ENCODE measurements at regions not wholly inside any gene's neighbourhood (a gene's known extent, or its start where the extent isn't known, plus 50 kb on each side); places are given as distances from the start of the nearest gene placed in this dataset.

- no peaks in the 10 kb centered on the region for H3K4me1 ChIP-seq
- H3K4me3 ChIP-seq = no peak overlapping the region
- H3K9ac ChIP-seq = no peak overlapping the region
- H3K27ac ChIP-seq = no peak overlapping the region
- no peak for TF ChIP-seq Cebpa-rat (IDR thresholded peaks at IDR 0.05)
- no peak overlapping the region for H3K4me2 ChIP-seq
- no peaks in the 10 kb centered on the region for H3K9me3 ChIP-seq (replicated peaks in 1 of 11)
- H3K27me3 ChIP-seq = no peaks in the 10 kb centered on the region
- H3K36me3 ChIP-seq = no peaks in the 10 kb centered on the region
- H4K20me1 ChIP-seq = no peaks in the 10 kb centered on the region
Measured at GRCh38 chr4:28226962-28227361, 1366.3 kb downstream of the STIM2 start.

- Histone ChIP-seq H3K9me3 (replicated peaks in 1 of 11) (no peaks in the 10 kb centered on the region), H3K27me3 (no peaks in the 10 kb centered on the region), H3K4me2 (no peak overlapping the region), H3K9ac (no peak overlapping the region), H3K4me3 (no peak overlapping the region), H3K27ac (no peak overlapping the region), H3K4me1 (no peaks in the 10 kb centered on the region), H4K20me1 (no peaks in the 10 kb centered on the region), H3K36me3 (no peaks in the 10 kb centered on the region)
- no peak for TF ChIP-seq Cebpa-rat (IDR thresholded peaks at IDR 0.05)
Measured at GRCh38 chr4:28227764-28228163, 1367.1 kb downstream of the STIM2 start.

- no peaks in the 10 kb centered on the region for H3K9me3 ChIP-seq (replicated peaks in 1 of 11)
- H3K9ac ChIP-seq = no peak overlapping the region
- H3K36me3 ChIP-seq = no peaks in the 10 kb centered on the region
- H3K4me1 ChIP-seq = no peaks in the 10 kb centered on the region
- TF ChIP-seq Cebpa-rat (IDR thresholded peaks at IDR 0.05) = no peak
- no peak overlapping the region for H3K4me2 ChIP-seq
- H4K20me1 ChIP-seq = no peaks in the 10 kb centered on the region
- no peaks in the 10 kb centered on the region for H3K27me3 ChIP-seq
- no peak overlapping the region for H3K27ac ChIP-seq
- no peak overlapping the region for H3K4me3 ChIP-seq
Measured at GRCh38 chr4:28228561-28229491, 1368.2 kb downstream of the STIM2 start.

DNA sequence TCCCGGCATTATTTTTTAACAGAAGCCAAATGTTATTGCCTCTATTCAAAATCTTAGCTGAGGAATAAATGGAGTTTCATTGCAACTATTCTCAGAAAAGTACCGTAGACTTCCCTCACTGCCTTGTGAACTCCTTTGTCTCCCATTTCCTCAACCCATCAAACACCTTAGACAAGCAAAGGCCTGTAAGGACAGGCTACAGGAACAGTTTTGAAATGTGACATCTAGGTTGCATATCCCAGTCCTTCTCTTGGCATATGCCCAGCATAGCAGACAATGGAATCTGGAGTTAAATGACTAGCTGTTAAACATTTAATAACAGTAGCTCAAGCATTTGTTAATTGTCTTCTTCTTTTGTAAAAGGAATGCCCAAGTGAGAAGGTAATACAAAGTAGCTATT is 1371.7 kb downstream of the STIM2 start:
- H3K4me1 ChIP-seq = no peaks in the 10 kb centered on the region
- no peak overlapping the region for H3K9ac ChIP-seq
- H3K36me3 ChIP-seq = no peaks in the 10 kb centered on the region
- no peak overlapping the region for H3K27ac ChIP-seq
- no peaks in the 10 kb centered on the region for H4K20me1 ChIP-seq
- H3K9me3 ChIP-seq (replicated peaks in 1 of 11) = no peaks in the 10 kb centered on the region
- no peaks in the 10 kb centered on the region for H3K27me3 ChIP-seq
- no peak overlapping the region for H3K4me3 ChIP-seq
- TF ChIP-seq Cebpa-rat (IDR thresholded peaks at IDR 0.05) = no peak
- no peak overlapping the region for H3K4me2 ChIP-seq

GRCh38 chr4:28232951-28233350 is 1372.3 kb downstream of the STIM2 start:
- Histone ChIP-seq H3K4me1 (no peaks in the 10 kb centered on the region), H3K9me3 (replicated peaks in 1 of 11) (no peaks in the 10 kb centered on the region), H3K36me3 (no peaks in the 10 kb centered on the region), H3K9ac (no peak overlapping the region), H3K4me3 (no peak overlapping the region), H3K27ac (no peak overlapping the region), H3K27me3 (no peaks in the 10 kb centered on the region), H4K20me1 (no peaks in the 10 kb centered on the region), H3K4me2 (no peak overlapping the region)
- TF ChIP-seq Cebpa-rat (IDR thresholded peaks at IDR 0.05) = no peak

DNA sequence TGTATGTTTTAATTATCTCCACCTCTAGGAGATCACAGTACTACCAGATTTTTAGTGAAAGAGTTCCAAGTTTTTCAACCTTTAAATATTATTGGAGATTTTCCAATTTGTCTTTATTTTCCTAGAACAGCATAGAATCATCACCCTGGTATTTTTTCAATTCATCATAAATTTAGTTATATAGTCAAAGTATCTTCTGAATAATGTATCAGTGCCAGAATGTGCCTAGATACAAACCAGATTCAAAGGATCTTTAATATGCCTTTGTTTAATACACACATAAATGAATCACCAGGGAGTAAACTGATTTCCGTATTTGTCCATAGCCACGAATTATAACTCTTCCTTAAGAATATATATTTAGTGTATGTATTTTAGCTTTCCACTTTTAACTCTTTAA is 1373.1 kb downstream of the STIM2 start:
- no peak overlapping the region for H3K4me3 ChIP-seq
- TF ChIP-seq Cebpa-rat (IDR thresholded peaks at IDR 0.05) = no peak
- H4K20me1 ChIP-seq = no peaks in the 10 kb centered on the region
- H3K27me3 ChIP-seq = no peaks in the 10 kb centered on the region
- no peaks in the 10 kb centered on the region for H3K36me3 ChIP-seq
- H3K4me1 ChIP-seq = no peaks in the 10 kb centered on the region
- H3K9me3 ChIP-seq (replicated peaks in 1 of 11) = no peaks in the 10 kb centered on the region
- H3K27ac ChIP-seq = no peak overlapping the region
- no peak overlapping the region for H3K9ac ChIP-seq
- no peak overlapping the region for H3K4me2 ChIP-seq

DNA sequence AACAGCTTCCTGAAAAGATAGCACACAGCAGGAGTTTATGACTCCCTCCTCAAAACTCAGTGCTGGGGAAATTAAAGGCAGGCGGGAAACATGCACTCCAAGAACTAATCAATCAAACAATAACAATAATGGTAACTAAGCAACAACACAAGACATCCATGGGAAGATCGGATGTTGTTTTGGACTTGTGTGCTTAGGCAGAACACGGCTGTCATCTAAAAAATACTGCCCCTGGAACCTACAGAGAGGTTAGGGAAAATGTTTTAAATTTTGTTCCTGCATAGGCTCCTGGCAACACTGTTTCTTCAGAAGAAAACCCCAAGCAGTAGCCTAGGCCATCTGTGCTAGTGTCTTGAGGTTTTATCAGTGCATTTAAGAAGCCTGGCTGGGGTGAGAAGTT is 1378.2 kb downstream of the STIM2 start:
- Histone ChIP-seq H4K20me1 (no peaks in the 10 kb centered on the region), H3K9ac (no peak overlapping the region), H3K4me2 (no peak overlapping the region), H3K9me3 (replicated peaks in 1 of 11) (no peaks in the 10 kb centered on the region), H3K27me3 (no peaks in the 10 kb centered on the region), H3K36me3 (no peaks in the 10 kb centered on the region), H3K4me3 (no peak overlapping the region), H3K4me1 (no peaks in the 10 kb centered on the region), H3K27ac (no peak overlapping the region)
- no peak for TF ChIP-seq Cebpa-rat (IDR thresholded peaks at IDR 0.05)

DNA sequence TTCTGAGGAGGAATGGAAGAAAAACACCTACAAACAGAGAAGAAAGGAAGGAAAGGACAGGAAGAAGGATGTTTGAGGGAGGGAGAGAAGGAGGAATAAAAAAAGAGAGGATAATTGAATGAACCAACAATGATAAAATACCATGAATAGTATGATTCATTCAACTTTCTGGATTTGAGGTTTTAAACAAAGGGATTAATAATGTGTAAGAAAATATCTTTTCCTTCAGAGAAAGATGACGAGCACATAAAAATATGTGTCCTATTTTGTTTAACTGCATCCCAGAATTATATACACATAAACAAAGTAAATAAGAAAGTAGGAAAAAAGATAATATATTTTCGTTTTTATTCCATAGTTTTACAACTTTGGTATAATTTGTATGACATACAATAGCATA is 1380.4 kb downstream of the STIM2 start:
- Histone ChIP-seq H3K4me1 (no peaks in the 10 kb centered on the region), H3K36me3 (no peaks in the 10 kb centered on the region), H3K27me3 (no peaks in the 10 kb centered on the region), H3K4me2 (no peak overlapping the region), H4K20me1 (no peaks in the 10 kb centered on the region), H3K4me3 (no peak overlapping the region), H3K27ac (no peak overlapping the region), H3K9ac (no peak overlapping the region), H3K9me3 (replicated peaks in 1 of 11) (no peaks in the 10 kb centered on the region)
- no peak for TF ChIP-seq Cebpa-rat (IDR thresholded peaks at IDR 0.05)

GRCh38 chr4:28247805-28248204 is 1387.2 kb downstream of the STIM2 start:
- no peak overlapping the region for H3K27ac ChIP-seq
- no peak for TF ChIP-seq Cebpa-rat (IDR thresholded peaks at IDR 0.05)
- H3K9me3 ChIP-seq (replicated peaks in 1 of 11) = no peaks in the 10 kb centered on the region
- H3K27me3 ChIP-seq = no peaks in the 10 kb centered on the region
- H3K4me1 ChIP-seq = no peaks in the 10 kb centered on the region
- no peak overlapping the region for H3K4me2 ChIP-seq
- no peaks in the 10 kb centered on the region for H4K20me1 ChIP-seq
- no peak overlapping the region for H3K4me3 ChIP-seq
- H3K36me3 ChIP-seq = no peaks in the 10 kb centered on the region
- H3K9ac ChIP-seq = no peak overlapping the region

GRCh38 chr4:28248269-28248668 is 1387.6 kb downstream of the STIM2 start:
- Histone ChIP-seq H3K9me3 (replicated peaks in 1 of 11) (no peaks in the 10 kb centered on the region), H4K20me1 (no peaks in the 10 kb centered on the region), H3K27me3 (no peaks in the 10 kb centered on the region), H3K4me1 (no peaks in the 10 kb centered on the region), H3K36me3 (no peaks in the 10 kb centered on the region), H3K9ac (no peak overlapping the region), H3K27ac (no peak overlapping the region), H3K4me3 (no peak overlapping the region), H3K4me2 (no peak overlapping the region)
- TF ChIP-seq Cebpa-rat (IDR thresholded peaks at IDR 0.05) = no peak

Data from BLaER1 treated with 17β-estradiol and CSF1 and Interleukin-3, amounts not matched to agents 10 nM and 100 nM (cell line).